Neural cell (in vitro differentiated cells): ENCODE measurements at regions not wholly inside any gene's neighbourhood (a gene's known extent, or its start where the extent isn't known, plus 50 kb on each side); places are given as distances from the start of the nearest gene placed in this dataset.

Experiments
- H2AFZ ChIP-seq: fragments of 200-600, 300-800 bp; sonication (generic), shearing (Covaris generic); 2 replicates; pipeline ENCODE4 v1.6.0; 2014; ENCODE audit warnings: low read depth, mild to moderate bottlenecking, antibody characterized with exemption, low read length, moderate library complexity
- H3F3A ChIP-seq: fragments of 200-600 bp; shearing (Covaris generic); 2 replicates; pipeline ENCODE4 v1.6.1; 2016; ENCODE audit warnings: mild to moderate bottlenecking, moderate library complexity, mixed read lengths, antibody characterized with exemption, low read length; ENCODE audit not compliant: insufficient read depth, poor library complexity, severe bottlenecking
- H3K27ac ChIP-seq: fragments of 200-600, 300-800 bp; sonication (generic), shearing (Covaris generic); 2 replicates; pipeline ENCODE4 v1.5.1; 2014; ENCODE audit warnings: mild to moderate bottlenecking, low read length, moderate library complexity
- H3K27me3 ChIP-seq: fragments of 300-800, 200-600 bp; sonication (generic), shearing (Covaris generic); 2 replicates; pipeline ENCODE4 v1.6.0; 2014; ENCODE audit warnings: mild to moderate bottlenecking, low read depth, low read length, moderate library complexity; ENCODE audit not compliant: insufficient read depth
- H3K36me3 ChIP-seq: fragments of 300-800, 200-600 bp; sonication (generic), shearing (Covaris generic); 2 replicates; pipeline ENCODE4 v1.5.1; 2014; ENCODE audit warnings: mild to moderate bottlenecking, antibody characterized with exemption, low read length, moderate library complexity; ENCODE audit not compliant: insufficient read depth
- H3K4me2 ChIP-seq: fragments of 300-800, 200-600 bp; sonication (generic), shearing (Covaris generic); 2 replicates; pipeline ENCODE4 v1.6.0; 2014; ENCODE audit warnings: mild to moderate bottlenecking, low read length
- H3K4me3 ChIP-seq: fragments of 300-800, 200-600 bp; sonication (generic), shearing (Covaris generic); 2 replicates; pipeline ENCODE4 v1.5.1; 2014; ENCODE audit warnings: mild to moderate bottlenecking, low read length, moderate library complexity
- H3K79me2 ChIP-seq: fragments of 200-600 bp; shearing (Covaris generic); replicated peaks from 2 replicates; pipeline ENCODE4 v1.6.0; 2014; ENCODE audit warnings: mild to moderate bottlenecking, low read length, moderate library complexity; ENCODE audit not compliant: insufficient read depth
- H3K9ac ChIP-seq: fragments of 300-800, 200-600 bp; sonication (generic), shearing (Covaris generic); 2 replicates; pipeline ENCODE4 v1.6.1; 2016; ENCODE audit warnings: mild to moderate bottlenecking, low read length, mixed read lengths
- H3K9me2 ChIP-seq: fragments of 200-600 bp; shearing (Covaris generic); 2 replicates; pipeline ENCODE4 v1.6.1; 2016; ENCODE audit warnings: mild to moderate bottlenecking, low read length, mixed read lengths; ENCODE audit not compliant: insufficient read depth
- H3K9me3 ChIP-seq: fragments of 200-600, 300-800 bp; sonication (generic), shearing (Covaris generic); 2 replicates; pipeline ENCODE4 v1.6.1; 2016; ENCODE audit warnings: mild to moderate bottlenecking, mixed run types, low read length, moderate library complexity, mixed read lengths
- H4K20me1 ChIP-seq: fragments of 200-600 bp; shearing (Covaris generic); 2 replicates; pipeline ENCODE4 v1.6.1; 2016; ENCODE audit warnings: mild to moderate bottlenecking, mixed run types; ENCODE audit not compliant: insufficient read depth
- EP300 ChIP-seq: fragments of 450-650 bp; conservative IDR thresholded peaks from 2 replicates; pipeline ENCODE4 v1.6.1; 2014; ENCODE audit warnings: antibody characterized with exemption, mild to moderate bottlenecking, moderate library complexity; ENCODE audit not compliant: poor library complexity, severe bottlenecking
- EZH2 ChIP-seq: fragments of 200-600, 300-800 bp; shearing (Covaris generic), sonication (generic); IDR thresholded peaks from 2 replicates; pipeline ENCODE4 v1.6.1; 2014; ENCODE audit warnings: antibody characterized with exemption, low read length, borderline replicate concordance, mild to moderate bottlenecking; ENCODE audit not compliant: insufficient read depth, poor library complexity, severe bottlenecking
- MXI1 ChIP-seq: fragments of 450-650 bp; conservative IDR thresholded peaks from 2 replicates; pipeline ENCODE4 v1.6.1; 2014; ENCODE audit warnings: antibody characterized with exemption, mild to moderate bottlenecking; ENCODE audit not compliant: poor library complexity, severe bottlenecking
- POLR2AphosphoS5 ChIP-seq: IDR thresholded peaks from 2 replicates; pipeline ENCODE4 v1.6.1; 2012
- RAD21 ChIP-seq: fragments of 450-650 bp; conservative IDR thresholded peaks from 2 replicates; pipeline ENCODE4 v1.6.1; 2014; ENCODE audit warnings: antibody characterized with exemption, mild to moderate bottlenecking, moderate library complexity
- SMC3 ChIP-seq: fragments of 450-650 bp; conservative IDR thresholded peaks from 2 replicates; pipeline ENCODE4 v1.6.1; 2014; ENCODE audit warnings: antibody characterized with exemption, mild to moderate bottlenecking, moderate library complexity; ENCODE audit not compliant: poor library complexity
- TAF1 ChIP-seq: IDR thresholded peaks from 2 replicates; pipeline ENCODE4 v1.6.1; 2012; ENCODE audit warnings: low read depth
- TF ChIP-seq, protein P1 (sequence below): fragments of 450-650 bp; IDR thresholded peaks from 2 replicates; pipeline ENCODE4 v1.5.1; 2014; ENCODE audit warnings: antibody characterized with exemption, mild to moderate bottlenecking, moderate library complexity; ENCODE audit not compliant: poor library complexity, severe bottlenecking
- TF ChIP-seq, protein P2 (sequence below): IDR thresholded peaks from 2 replicates; pipeline ENCODE4 v1.6.1; 2012; ENCODE audit warnings: borderline replicate concordance

DNA sequence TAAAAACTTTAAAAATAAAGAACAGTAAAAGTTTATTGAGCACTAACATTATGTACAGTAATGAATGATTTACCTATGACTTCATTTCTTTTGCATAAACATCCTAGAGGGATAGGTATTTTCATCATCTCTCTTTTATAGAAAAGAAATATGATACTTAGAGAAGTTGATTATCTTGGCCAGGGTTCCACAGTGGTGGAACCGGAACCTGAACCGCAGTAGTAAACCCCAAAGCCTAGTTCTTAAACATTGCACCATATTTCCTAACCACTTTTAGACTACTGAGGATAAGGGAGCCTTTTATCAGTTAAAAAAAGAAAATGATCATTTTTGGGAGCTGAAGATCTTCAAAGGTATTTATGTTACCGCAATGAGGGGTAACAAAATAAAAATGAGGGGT lies 205.7 kb upstream of the SGCD start:
- Histone ChIP-seq H3K9me3 (no peaks in the 10 kb centered on the region), H3K79me2 (no peaks in the 10 kb centered on the region), H3K9me2 (no peaks in the 10 kb centered on the region), H3F3A (no peaks in the 10 kb centered on the region), H3K27ac (no peak overlapping the region), H3K4me3 (no peak overlapping the region), H3K4me2 (no peak overlapping the region), H2AFZ (no peak overlapping the region), H4K20me1 (no peaks in the 10 kb centered on the region), H3K36me3 (no peaks in the 10 kb centered on the region), H3K9ac (no peak overlapping the region), H3K27me3 (no peaks in the 10 kb centered on the region)
- TF ChIP-seq SMC3 = no peak
- no peak for TF ChIP-seq EZH2
- TF ChIP-seq TAF1 = no peak
- TF ChIP-seq, protein P1, sequence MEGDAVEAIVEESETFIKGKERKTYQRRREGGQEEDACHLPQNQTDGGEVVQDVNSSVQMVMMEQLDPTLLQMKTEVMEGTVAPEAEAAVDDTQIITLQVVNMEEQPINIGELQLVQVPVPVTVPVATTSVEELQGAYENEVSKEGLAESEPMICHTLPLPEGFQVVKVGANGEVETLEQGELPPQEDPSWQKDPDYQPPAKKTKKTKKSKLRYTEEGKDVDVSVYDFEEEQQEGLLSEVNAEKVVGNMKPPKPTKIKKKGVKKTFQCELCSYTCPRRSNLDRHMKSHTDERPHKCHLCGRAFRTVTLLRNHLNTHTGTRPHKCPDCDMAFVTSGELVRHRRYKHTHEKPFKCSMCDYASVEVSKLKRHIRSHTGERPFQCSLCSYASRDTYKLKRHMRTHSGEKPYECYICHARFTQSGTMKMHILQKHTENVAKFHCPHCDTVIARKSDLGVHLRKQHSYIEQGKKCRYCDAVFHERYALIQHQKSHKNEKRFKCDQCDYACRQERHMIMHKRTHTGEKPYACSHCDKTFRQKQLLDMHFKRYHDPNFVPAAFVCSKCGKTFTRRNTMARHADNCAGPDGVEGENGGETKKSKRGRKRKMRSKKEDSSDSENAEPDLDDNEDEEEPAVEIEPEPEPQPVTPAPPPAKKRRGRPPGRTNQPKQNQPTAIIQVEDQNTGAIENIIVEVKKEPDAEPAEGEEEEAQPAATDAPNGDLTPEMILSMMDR = no peak
- no peak for TF ChIP-seq RAD21
- TF ChIP-seq POLR2AphosphoS5 = no peak
- TF ChIP-seq MXI1 = no peak
- TF ChIP-seq, protein P2, sequence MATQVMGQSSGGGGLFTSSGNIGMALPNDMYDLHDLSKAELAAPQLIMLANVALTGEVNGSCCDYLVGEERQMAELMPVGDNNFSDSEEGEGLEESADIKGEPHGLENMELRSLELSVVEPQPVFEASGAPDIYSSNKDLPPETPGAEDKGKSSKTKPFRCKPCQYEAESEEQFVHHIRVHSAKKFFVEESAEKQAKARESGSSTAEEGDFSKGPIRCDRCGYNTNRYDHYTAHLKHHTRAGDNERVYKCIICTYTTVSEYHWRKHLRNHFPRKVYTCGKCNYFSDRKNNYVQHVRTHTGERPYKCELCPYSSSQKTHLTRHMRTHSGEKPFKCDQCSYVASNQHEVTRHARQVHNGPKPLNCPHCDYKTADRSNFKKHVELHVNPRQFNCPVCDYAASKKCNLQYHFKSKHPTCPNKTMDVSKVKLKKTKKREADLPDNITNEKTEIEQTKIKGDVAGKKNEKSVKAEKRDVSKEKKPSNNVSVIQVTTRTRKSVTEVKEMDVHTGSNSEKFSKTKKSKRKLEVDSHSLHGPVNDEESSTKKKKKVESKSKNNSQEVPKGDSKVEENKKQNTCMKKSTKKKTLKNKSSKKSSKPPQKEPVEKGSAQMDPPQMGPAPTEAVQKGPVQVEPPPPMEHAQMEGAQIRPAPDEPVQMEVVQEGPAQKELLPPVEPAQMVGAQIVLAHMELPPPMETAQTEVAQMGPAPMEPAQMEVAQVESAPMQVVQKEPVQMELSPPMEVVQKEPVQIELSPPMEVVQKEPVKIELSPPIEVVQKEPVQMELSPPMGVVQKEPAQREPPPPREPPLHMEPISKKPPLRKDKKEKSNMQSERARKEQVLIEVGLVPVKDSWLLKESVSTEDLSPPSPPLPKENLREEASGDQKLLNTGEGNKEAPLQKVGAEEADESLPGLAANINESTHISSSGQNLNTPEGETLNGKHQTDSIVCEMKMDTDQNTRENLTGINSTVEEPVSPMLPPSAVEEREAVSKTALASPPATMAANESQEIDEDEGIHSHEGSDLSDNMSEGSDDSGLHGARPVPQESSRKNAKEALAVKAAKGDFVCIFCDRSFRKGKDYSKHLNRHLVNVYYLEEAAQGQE = no peak
- no peak for TF ChIP-seq EP300

DNA sequence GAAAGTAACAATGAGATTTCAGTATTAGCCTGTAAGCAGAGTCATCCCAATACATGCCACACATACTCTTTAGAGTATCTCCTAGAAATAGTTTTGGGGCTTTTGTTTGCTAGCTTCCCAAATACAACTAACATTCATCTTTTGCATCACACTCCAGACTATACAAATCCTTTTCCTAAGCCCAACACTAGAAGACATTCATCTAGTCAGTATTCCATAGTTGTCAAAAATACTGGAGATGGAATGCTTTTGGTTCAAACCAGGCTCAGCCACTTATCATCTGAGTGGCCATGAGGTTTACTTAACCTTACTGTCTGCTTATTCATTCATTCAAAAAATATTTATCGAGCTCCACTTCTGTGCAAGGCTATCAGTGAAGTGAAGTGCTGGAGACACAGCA lies 205.1 kb upstream of the SGCD start:
- Histone ChIP-seq H3K27me3 (no peaks in the 10 kb centered on the region), H3F3A (no peaks in the 10 kb centered on the region), H2AFZ (no peak overlapping the region), H3K27ac (no peak overlapping the region), H4K20me1 (no peaks in the 10 kb centered on the region), H3K79me2 (no peaks in the 10 kb centered on the region), H3K9me2 (no peaks in the 10 kb centered on the region), H3K4me2 (no peak overlapping the region), H3K9me3 (no peaks in the 10 kb centered on the region), H3K4me3 (no peak overlapping the region), H3K9ac (no peak overlapping the region), H3K36me3 (no peaks in the 10 kb centered on the region)
- TF ChIP-seq SMC3 (no peak), MXI1 (no peak), POLR2AphosphoS5 (no peak), RAD21 (no peak), EP300 (no peak), EZH2 (no peak), TAF1 (no peak)
- TF ChIP-seq, protein P2 = no peak
- TF ChIP-seq, protein P1 = no peak
